GM06990 (cell line): ENCODE measurements at regions not wholly inside any gene's neighbourhood (a gene's known extent, or its start where the extent isn't known, plus 50 kb on each side); places are given as distances from the start of the nearest gene placed in this dataset.
"Not testable (repeated sequence)": the region's sequence is repeated elsewhere in the genome, so short reads cannot be mapped to it uniquely, and the experiment has no call there.

Experiments
- DNase-seq: peaks from one replicate; pipeline ENCODE4 v3.0.0-alpha.2; 2011; ENCODE audit not compliant: insufficient read length; ENCODE audit errors: extremely low read depth
- H3K27me3 ChIP-seq: replicated peaks from 2 replicates; pipeline ENCODE4 v1.6.0; 2011; ENCODE audit warnings: low read length; ENCODE audit not compliant: control insufficient read depth, insufficient read depth
- H3K36me3 ChIP-seq: 2 replicates; pipeline ENCODE4 v1.5.1; 2011; ENCODE audit warnings: low read length; ENCODE audit not compliant: control insufficient read depth, insufficient read depth
- H3K4me3 ChIP-seq: replicated peaks from 2 replicates; pipeline ENCODE4 v1.5.1; 2011; ENCODE audit warnings: low read depth, mild to moderate bottlenecking, control low read depth, low read length
- CTCF ChIP-seq: IDR thresholded peaks from 2 replicates; pipeline ENCODE4 v1.5.1; 2011; ENCODE audit warnings: low read length, control low read depth, mild to moderate bottlenecking, inconsistent platforms; ENCODE audit not compliant: insufficient read depth, poor library complexity, severe bottlenecking

GRCh38 chr6:33892581-33893346 lies 89.0 kb upstream of the MLN start:
- no peaks in the 10 kb centered on the region for H3K36me3 ChIP-seq
- TF ChIP-seq CTCF: no peak
- no peak overlapping the region for H3K4me3 ChIP-seq
- no peaks in the 10 kb centered on the region; the same call in none of the 2 replicates for H3K27me3 ChIP-seq
- no peak for DNase-seq

GRCh38 chr6:33888664-33889200 lies 84.9 kb upstream of the MLN start:
- no peak for TF ChIP-seq CTCF
- H3K4me3 ChIP-seq: no peak overlapping the region
- H3K36me3 ChIP-seq: no peaks in the 10 kb centered on the region
- no peak for DNase-seq
- H3K27me3 ChIP-seq: no peaks in the 10 kb centered on the region

- H3K27me3 ChIP-seq: no peaks in the 10 kb centered on the region
- no peak for TF ChIP-seq CTCF
- DNase-seq: no peak
- H3K36me3 ChIP-seq: no peaks in the 10 kb centered on the region
- no peak overlapping the region for H3K4me3 ChIP-seq
These were observed 84.4 kb upstream of the MLN start for GRCh38 chr6:33888183-33888582.

GRCh38 chr6:33886673-33887144 lies 82.9 kb upstream of the MLN start:
- Histone ChIP-seq H3K36me3 (no peaks in the 10 kb centered on the region), H3K4me3 (no peak overlapping the region), H3K27me3 (no peaks in the 10 kb centered on the region)
- DNase-seq: no peak
- no peak for TF ChIP-seq CTCF

GRCh38 chr6:33885132-33886057 lies 81.6 kb upstream of the MLN start:
- no peak for TF ChIP-seq CTCF
- H3K27me3 ChIP-seq: no peaks in the 10 kb centered on the region
- no peak overlapping the region for H3K4me3 ChIP-seq
- DNase-seq: no peak
- H3K36me3 ChIP-seq: no peaks in the 10 kb centered on the region

- not testable (repeated sequence) for H3K27me3 ChIP-seq, H3K36me3 ChIP-seq, H3K4me3 ChIP-seq, DNase-seq
These were observed 79.8 kb upstream of the MLN start for GRCh38 chr6:33883621-33884020.
